HCT116 (cell line): ENCODE measurements at regions not wholly inside any gene's neighbourhood (a gene's known extent, or its start where the extent isn't known, plus 50 kb on each side); places are given as distances from the start of the nearest gene placed in this dataset.

ENCODE experiments used
- ATAC-seq: fragments of 200-7000 bp; cut with Tn5 transposase; 2 replicates; pipeline ENCODE4 v1.9.1; 2020; ENCODE audit warnings: mild to moderate bottlenecking, moderate library complexity
- BruUV-seq: library from RNA; stranded (reverse); fragments of 400-500 nt; replicated peaks from 2 replicates; lab custom pipeline; 2021; lab: Mats Ljungman, UMichigan
- CTCF ChIA-PET: fragments of 300-600 bp; sonication (Branson Sonifier 250); formaldehyde crosslinking; loops from one replicate; lab custom pipeline; 2021; ENCODE audit warnings: antibody characterized with exemption; lab: Charles Lee
- POLR2A ChIA-PET: fragments of 300-600, 350-600 bp; sonication (Branson Sonifier 250); formaldehyde crosslinking; loops from one replicate; lab custom pipeline; 2021; ENCODE audit warnings: antibody characterized with exemption; lab: Charles Lee
- RAD21 ChIA-PET, 2 experiments: fragments of 300-600 bp; sonication (Branson Sonifier 250); formaldehyde crosslinking; loops; one replicate each; lab custom pipeline; 2023; ENCODE audit warnings: low total read pairs in 2 of 2; ENCODE audit not compliant: uncharacterized antibody in 2 of 2, unreplicated experiment in 2 of 2, low non-redundant PET in 1 of 2; lab: Charles Lee
- DNase-seq: peaks from one replicate; pipeline ENCODE4 v3.0.0-alpha.2; 2010; ENCODE audit warnings: low read depth, low spot score
- H2AFZ ChIP-seq: fragments of 200-600 bp; shearing (Covaris generic), sonication (generic); 2 replicates; pipeline ENCODE4 v1.6.1; 2017; ENCODE audit warnings: low read depth, mixed run types, mixed read lengths, antibody characterized with exemption, low read length; ENCODE audit not compliant: poor library complexity, severe bottlenecking
- H3K27ac ChIP-seq: 2 replicates; pipeline ENCODE4 v1.5.1; 2012; ENCODE audit warnings: low read depth, low read length
- H3K27me3 ChIP-seq: fragments of 200-600 bp; sonication (generic); 2 replicates; pipeline ENCODE4 v1.6.1; 2016; ENCODE audit warnings: mixed run types, low read length, mixed read lengths; ENCODE audit not compliant: insufficient read depth
- H3K36me3 ChIP-seq, 2 experiments: fragments of 200-500 bp in 1 of 2; fragments of 200-600 bp in 1 of 2; sonication (Bioruptor generic) in 1 of 2; sonication (generic) in 1 of 2; 2 replicates each; pipeline versions ENCODE4 v1.5.1 to v1.6.1; 2014 to 2016; ENCODE audit warnings: low read length in 2 of 2, inconsistent platforms in 1 of 2, mixed read lengths in 1 of 2, mixed run types in 1 of 2; ENCODE audit not compliant: insufficient read depth in 2 of 2, control insufficient read depth in 1 of 2
- H3K4me1 ChIP-seq, 2 experiments: fragments of 200-600 bp in 1 of 2; sonication (generic) in 1 of 2; 2 replicates each; pipeline versions ENCODE4 v1.5.1 to v1.6.1; 2012 to 2017; ENCODE audit warnings: low read length in 2 of 2, inconsistent platforms in 1 of 2, mild to moderate bottlenecking in 1 of 2, mixed read lengths in 1 of 2, mixed run types in 1 of 2, moderate library complexity in 1 of 2; ENCODE audit not compliant: insufficient read depth in 2 of 2, control insufficient read depth in 1 of 2
- H3K4me2 ChIP-seq: fragments of 200-600 bp; sonication (generic); 2 replicates; pipeline ENCODE4 v1.6.1; 2017; ENCODE audit warnings: mixed run types, low read length, mixed read lengths
- H3K4me3 ChIP-seq, 2 experiments: fragments of 200-600 bp in 1 of 2; sonication (generic) in 1 of 2; replicated peaks in 1 of 2; 2 replicates each; pipeline ENCODE4 v1.5.1; 2011 to 2016; ENCODE audit warnings: low read length in 2 of 2, control low read depth in 1 of 2, low read depth in 1 of 2, mild to moderate bottlenecking in 1 of 2, mixed read lengths in 1 of 2, mixed run types in 1 of 2
- H3K79me2 ChIP-seq: fragments of 200-600 bp; sonication (generic); 2 replicates; pipeline ENCODE4 v1.6.1; 2017; ENCODE audit warnings: mild to moderate bottlenecking, mixed run types, low read length, moderate library complexity, mixed read lengths; ENCODE audit not compliant: insufficient read depth
- H3K9ac ChIP-seq: fragments of 200-600 bp; sonication (generic); 2 replicates; pipeline ENCODE4 v1.6.1; 2016; ENCODE audit warnings: low read length, mixed read lengths
- H3K9me2 ChIP-seq: fragments of 200-600 bp; sonication (generic), shearing (Covaris generic); 2 replicates; pipeline ENCODE4 v1.6.1; 2017; ENCODE audit warnings: mixed run types, mild to moderate bottlenecking, moderate library complexity; ENCODE audit not compliant: insufficient read depth
- H3K9me3 ChIP-seq, 2 experiments: fragments of 200-500 bp in 1 of 2; fragments of 200-600 bp in 1 of 2; sonication (Bioruptor generic) in 1 of 2; sonication (generic) in 1 of 2; 2 replicates each; pipeline ENCODE4 v1.6.1; 2014 to 2017; ENCODE audit warnings: low read length in 2 of 2, mixed read lengths in 2 of 2, inconsistent platforms in 1 of 2, low read depth in 1 of 2, mild to moderate bottlenecking in 1 of 2, mixed run types in 1 of 2, moderate library complexity in 1 of 2; ENCODE audit not compliant: control insufficient read depth in 1 of 2, insufficient read depth in 1 of 2
- H4K20me1 ChIP-seq: fragments of 200-600 bp; sonication (generic), shearing (Covaris generic); 2 replicates; pipeline ENCODE4 v1.6.1; 2017; ENCODE audit warnings: mixed run types, mild to moderate bottlenecking, moderate library complexity; ENCODE audit not compliant: insufficient read depth
- CTCF ChIP-seq, 3 experiments: fragments of 200-600 bp in 1 of 3; sonication (generic) in 1 of 3; IDR thresholded peaks in 2 of 3; conservative IDR thresholded peaks in 1 of 3; 2 replicates each; pipeline ENCODE4 v1.5.1; 2012 to 2017; ENCODE audit warnings: low read depth in 2 of 3, low read length in 2 of 3, antibody characterized with exemption in 1 of 3, borderline replicate concordance in 1 of 3, control low read depth in 1 of 3, mild to moderate bottlenecking in 1 of 3, mixed read lengths in 1 of 3, mixed run types in 1 of 3, moderate library complexity in 1 of 3; ENCODE audit not compliant: insufficient read depth in 1 of 3
- POLR2A ChIP-seq: IDR thresholded peaks from 2 replicates; pipeline ENCODE4 v1.7.0; 2011; ENCODE audit warnings: borderline replicate concordance; ENCODE audit not compliant: insufficient read depth, insufficient read length; ENCODE audit errors: extremely low read depth
- POLR2AphosphoS5 ChIP-seq: IDR thresholded peaks from 2 replicates; pipeline ENCODE4 v1.6.1; 2011; ENCODE audit warnings: mild to moderate bottlenecking, low read depth, low read length, moderate library complexity
- SP1 ChIP-seq: IDR thresholded peaks from 2 replicates; pipeline ENCODE4 v1.6.1; 2012; ENCODE audit warnings: low read depth
- SRF ChIP-seq: IDR thresholded peaks from 2 replicates; pipeline ENCODE4 v1.6.1; 2012; ENCODE audit warnings: low read depth
- TCF7L2 ChIP-seq: IDR thresholded peaks from 2 replicates; pipeline ENCODE4 v1.7.0; 2011; ENCODE audit warnings: borderline replicate concordance, inconsistent platforms; ENCODE audit not compliant: insufficient read depth, insufficient read length; ENCODE audit errors: extremely low read depth
- YY1 ChIP-seq: IDR thresholded peaks from 2 replicates; pipeline ENCODE4 v1.6.1; 2011; ENCODE audit warnings: low read length, low read depth, moderate library complexity, mild to moderate bottlenecking; ENCODE audit not compliant: insufficient replicate concordance; ENCODE audit errors: extremely low read depth
- ZBTB33 ChIP-seq: IDR thresholded peaks from 2 replicates; pipeline ENCODE4 v1.6.1; 2011; ENCODE audit warnings: mild to moderate bottlenecking, low read length, moderate library complexity; ENCODE audit not compliant: insufficient replicate concordance; ENCODE audit errors: extremely low read depth
- ZFX ChIP-seq: fragments of 450-650 bp; IDR thresholded peaks from 2 replicates; pipeline ENCODE4 v1.6.1; 2017
- ZNF274 ChIP-seq: fragments of 200-500 bp; sonication (Bioruptor generic); IDR thresholded peaks from 2 replicates; pipeline ENCODE4 v1.6.1; 2014; ENCODE audit warnings: mild to moderate bottlenecking, low read depth, low read length, inconsistent platforms
- intact Hi-C: fragments of 100-400 bp; cut with micrococcal nuclease; formaldehyde crosslinking; loops from 2 replicates; pipeline ENCODE4 v1.10.0; 2022

GRCh38 chr10:4254101-4254994 lies 469.3 kb upstream of the KLF6 start:
- Histone ChIP-seq H3K9ac (no peak overlapping the region), H3K9me2 (no peaks in the 10 kb centered on the region), H3K4me2 (no peak overlapping the region), H3K27ac (no peak overlapping the region), H3K27me3 (no peaks in the 10 kb centered on the region), H3K9me3 (no peaks in the 10 kb centered on the region), H4K20me1 (no peaks in the 10 kb centered on the region), H3K36me3 (no peaks in the 10 kb centered on the region), H3K4me1 (peaks cover 0 to 9% of the 10 kb centered on the region in 2 experiments; a peak in 2 of 4 replicates), H2AFZ (no peak overlapping the region), H3K4me3 (no peak overlapping the region), H3K79me2 (no peaks in the 10 kb centered on the region)
- RAD21 ChIA-PET: no interaction called here
- DNase-seq: no peak
- ATAC-seq: no peak
- BruUV-seq: no TSS peak
- CTCF ChIA-PET: no interaction called here
- POLR2A ChIA-PET: no interaction called here
- intact Hi-C loops: no loop called here
- TF ChIP-seq SRF (no peak), POLR2A (no peak), POLR2AphosphoS5 (no peak), CTCF (IDR thresholded peaks at IDR 0.05 in 2 of 3, conservative IDR thresholded peaks at IDR 0.05 in 1 of 3; ENCODE audit: borderline replicate concordance in 1 of 3, insufficient read depth in 1 of 3, low read depth in 2 of 3, low read length in 2 of 3) (no peak)
- TF ChIP-seq, all 23 proteins: peak for 0

GRCh38 chr10:4252701-4253100 lies 467.7 kb upstream of the KLF6 start:
- no peak overlapping the region for H3K9ac ChIP-seq
- H4K20me1 ChIP-seq: no peaks in the 10 kb centered on the region
- RAD21 ChIA-PET: no interaction called here
- DNase-seq (no peak), ATAC-seq (no peak)
- H3K79me2 ChIP-seq: no peaks in the 10 kb centered on the region
- H3K9me2 ChIP-seq: no peaks in the 10 kb centered on the region
- no peak overlapping the region for H3K4me2 ChIP-seq
- H3K36me3 ChIP-seq: no peaks in the 10 kb centered on the region
- intact Hi-C loops: no loop called here
- peaks cover 0 to 10% of the 10 kb centered on the region in 2 experiments; a peak in 2 of 4 replicates for H3K4me1 ChIP-seq
- BruUV-seq: no TSS peak
- no peaks in the 10 kb centered on the region for H3K27me3 ChIP-seq
- CTCF ChIA-PET: no interaction called here
- H3K9me3 ChIP-seq: no peaks in the 10 kb centered on the region
- H3K4me3 ChIP-seq: no peak overlapping the region
- POLR2A ChIA-PET: no interaction called here
- H3K27ac ChIP-seq: no peak overlapping the region
- no peak overlapping the region for H2AFZ ChIP-seq
- TF ChIP-seq YY1 (no peak), SRF (no peak), ZNF274 (no peak), SP1 (no peak), ZFX (no peak), ZBTB33 (no peak), TCF7L2 (no peak)
